ENCODE measurements at regions not wholly inside any gene's neighbourhood (a gene's known extent, or its start where the extent isn't known, plus 50 kb on each side); places are given as distances from the start of the nearest gene placed in this dataset.
"Not testable (repeated sequence)": the region's sequence is repeated elsewhere in the genome, so short reads cannot be mapped to it uniquely, and the experiment has no call there.

- no peak for TF ChIP-seq ZBTB33 (IDR thresholded peaks at IDR 0.05)
- no peak for TF ChIP-seq CTCF (IDR thresholded peaks at IDR 0.05; ENCODE audit: low read depth, low read length, missing input control)
- TF ChIP-seq EGR1 (IDR thresholded peaks at IDR 0.05; ENCODE audit: low read depth in 2 of 2), result no peak
- TF ChIP-seq ATF3 (IDR thresholded peaks at IDR 0.05), result no peak
These were observed 64.3 kb upstream of the BOD1 start (continued) for GRCh38 chr5:173680660-173681242.

GRCh38 chr5:173682313-173682712 lies 65.9 kb upstream of the BOD1 start:
- DNase-seq (ENCODE audit: low spot score), result no peak
- TF ChIP-seq HNF4G (IDR thresholded peaks at IDR 0.05) (no peak), RAD21 (IDR thresholded peaks at IDR 0.05) (no peak), ZBTB33 (IDR thresholded peaks at IDR 0.05) (no peak), FOXA2 (IDR thresholded peaks at IDR 0.05) (no peak), EGR1 (IDR thresholded peaks at IDR 0.05; ENCODE audit: low read depth in 2 of 2) (no peak), NR2F2 (IDR thresholded peaks at IDR 0.05) (no peak), ATF3 (IDR thresholded peaks at IDR 0.05) (no peak), MAX (IDR thresholded peaks at IDR 0.05) (no peak), REST (IDR thresholded peaks at IDR 0.05) (no peak), FOXA1 (IDR thresholded peaks at IDR 0.05) (no peak), YY1 (IDR thresholded peaks at IDR 0.05) (no peak), RXRA (IDR thresholded peaks at IDR 0.05) (no peak), GABPA (IDR thresholded peaks at IDR 0.05 in 1 of 2, conservative IDR thresholded peaks at IDR 0.05 in 1 of 2) (no peak), CTCF (IDR thresholded peaks at IDR 0.05; ENCODE audit: low read depth, low read length, missing input control) (no peak), HNF4A (conservative IDR thresholded peaks at IDR 0.05) (no peak)
- WGBS, result 95% methylated on average over 2 of the region's 2 CpGs
- no peaks in the 10 kb centered on the region for H3K4me1 ChIP-seq (ENCODE audit: control insufficient read depth in 4 of 4, insufficient read depth in 4 of 4, low read length in 3 of 4)
- no peak overlapping the region for H3K9ac ChIP-seq (ENCODE audit: low read depth in 1 of 2, low read length in 2 of 2)
- no peaks in the 10 kb centered on the region for H3K36me3 ChIP-seq (ENCODE audit: control insufficient read depth in 4 of 4, insufficient read depth in 3 of 4, low read depth in 1 of 4, low read length in 3 of 4)
- H3K27me3 ChIP-seq (ENCODE audit: control insufficient read depth in 4 of 4, insufficient read depth in 4 of 4, low read length in 3 of 4), result no peaks in the 10 kb centered on the region
- H3K27ac ChIP-seq (ENCODE audit: low read depth in 1 of 2, low read length in 2 of 2), result no peak overlapping the region
- no peak overlapping the region for H3K4me3 ChIP-seq (ENCODE audit: low read depth in 1 of 3, low read length in 3 of 3)
- H3K9me3 ChIP-seq (ENCODE audit: control insufficient read depth in 4 of 4, low read length in 3 of 4), result no peaks in the 10 kb centered on the region

GRCh38 chr5:173684535-173684934 lies 68.1 kb upstream of the BOD1 start:
- not testable (repeated sequence) for H3K9me3 ChIP-seq (ENCODE audit: control insufficient read depth in 4 of 4, low read length in 3 of 4); H3K9ac ChIP-seq (ENCODE audit: low read depth in 1 of 2, low read length in 2 of 2); H3K4me3 ChIP-seq (ENCODE audit: low read depth in 1 of 3, low read length in 3 of 3); H3K27me3 ChIP-seq (ENCODE audit: control insufficient read depth in 4 of 4, insufficient read depth in 4 of 4, low read length in 3 of 4); H3K27ac ChIP-seq (ENCODE audit: low read depth in 1 of 2, low read length in 2 of 2); DNase-seq (ENCODE audit: low spot score); H3K36me3 ChIP-seq (ENCODE audit: control insufficient read depth in 4 of 4, insufficient read depth in 3 of 4, low read depth in 1 of 4, low read length in 3 of 4)
- WGBS, result 95% methylated on average over 5 of the region's 5 CpGs
- peaks cover 3 to 17% (median 14%) of the 10 kb centered on the region in 4 donors for H3K4me1 ChIP-seq (ENCODE audit: control insufficient read depth in 4 of 4, insufficient read depth in 4 of 4, low read length in 3 of 4)

Data from liver (tissue), 8 donors.